Esophagus squamous epithelium (tissue), 5 donors: ENCODE measurements at regions not wholly inside any gene's neighbourhood (a gene's known extent, or its start where the extent isn't known, plus 50 kb on each side); places are given as distances from the start of the nearest gene placed in this dataset.
A peak's percentile ranks its signal among the peaks of the same experiment; 100 is the strongest.

ENCODE experiments used
- DNase-seq: peaks from one replicate; lab custom pipeline; 2025; lab: John Stamatoyannopoulos, UW
- H3K27ac ChIP-seq, 4 donors: fragments of 200-600 bp; sonication (generic); one replicate each; pipeline ENCODE4 v1.5.1; 2016 to 2019; ENCODE audit warnings: mild to moderate bottlenecking in 1 of 4
- H3K27me3 ChIP-seq, 4 donors: fragments of 200-600 bp; sonication (generic); 1 replicate in 3 of 4; 2 replicates in 1 of 4; pipeline versions ENCODE4 v1.5.1 to v1.6.0; 2017 to 2021; ENCODE audit warnings: antibody characterized with exemption in 1 of 4
- H3K36me3 ChIP-seq, 3 donors: fragments of 200-600 bp; sonication (generic); one replicate each; pipeline ENCODE4 v1.5.1; 2016 to 2019
- H3K4me1 ChIP-seq, 3 donors: fragments of 200-600 bp; sonication (generic); one replicate each; pipeline ENCODE4 v1.5.1; 2017 to 2019
- H3K4me3 ChIP-seq, 4 donors: fragments of 200-600 bp; sonication (generic); 1 replicate in 3 of 4; 2 replicates in 1 of 4; pipeline ENCODE4 v1.5.1; 2016 to 2019; ENCODE audit warnings: mild to moderate bottlenecking in 2 of 4, moderate library complexity in 1 of 4
- H3K9me3 ChIP-seq, 3 donors: fragments of 200-600 bp; sonication (generic); one replicate each; pipeline ENCODE4 v1.5.1; 2016 to 2019
- POLR2A ChIP-seq, 4 donors: fragments of 450-650 bp; IDR thresholded peaks; one replicate each; pipeline ENCODE4 v1.6.1; 2017; ENCODE audit warnings: antibody characterized with exemption in 4 of 4, mild to moderate bottlenecking in 4 of 4, moderate library complexity in 3 of 4
- WGBS, 2 donors: methylation state at CpG; one replicate each; pipeline ENCODE4 v1.1.5; 2018; 5-methylcytosine and 5-hydroxymethylcytosine counted together
- intact Hi-C: fragments of 100-400 bp; cut with DNase I; formaldehyde crosslinking; loops from one replicate; pipeline ENCODE4 v1.15.0; 2022
- TF ChIP-seq, protein P1 (sequence below), 6 experiments: fragments of 450-650 bp in 4 of 6; fragments of 200-600 bp in 2 of 6; sonication (generic) in 2 of 6; IDR thresholded peaks; one replicate each; pipeline ENCODE4 v1.5.1; 2016 to 2019; ENCODE audit warnings: antibody characterized with exemption in 6 of 6, mild to moderate bottlenecking in 4 of 6, moderate library complexity in 4 of 6
- donor health status: DM: yes; HTN: yes; CAD: no.

DNA sequence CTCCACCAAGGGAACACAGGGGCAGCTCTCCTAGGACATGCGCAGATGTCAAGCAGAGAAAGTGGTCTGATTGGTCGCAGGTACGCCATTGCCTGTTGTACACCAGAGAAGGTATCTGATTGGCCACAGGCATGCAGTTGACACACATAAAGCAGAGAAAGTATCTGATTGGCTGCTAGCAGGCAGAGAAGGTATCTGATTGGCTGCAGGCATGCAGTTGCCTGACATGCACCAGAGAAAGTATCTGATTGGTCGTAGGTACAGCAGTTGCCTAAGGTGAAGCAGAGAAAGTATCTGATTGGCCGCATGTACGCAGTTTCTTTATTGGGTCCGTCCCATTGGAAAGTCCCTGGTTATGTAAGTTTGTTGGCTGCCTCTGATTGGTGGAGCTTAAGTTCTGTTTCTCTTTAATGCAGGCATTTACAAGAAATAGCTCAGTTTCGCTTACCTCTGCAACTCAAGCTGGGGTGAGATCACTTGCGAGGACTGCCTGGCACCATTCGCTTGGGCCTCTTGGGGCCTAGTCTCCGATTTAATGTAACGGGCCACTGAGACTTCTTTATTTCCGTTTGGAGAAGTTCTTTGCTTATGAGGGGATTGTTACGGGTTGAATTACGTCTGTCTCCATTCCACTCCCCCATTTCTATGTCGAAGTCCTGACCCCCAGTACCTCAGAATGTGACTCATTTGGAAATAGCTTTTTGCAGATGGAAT is 74.2 kb downstream of the SIK1 start:
- Histone ChIP-seq H3K9me3 (no peaks in the 10 kb centered on the region), H3K4me1 (peaks cover 0 to 26% (median 5%) of the 10 kb centered on the region in 3 donors), H3K27me3 (no peaks in the 10 kb centered on the region), H3K4me3 (no peak overlapping the region), H3K36me3 (no peaks in the 10 kb centered on the region), H3K27ac (peak overlapping the region in 1 of 4 donors; percentile 27)
- intact Hi-C loops: no loop called here
- WGBS, 2 donors: 78 to 85% methylated on average over 15 to 16 of the region's 16 CpGs
- TF ChIP-seq, protein P1, sequence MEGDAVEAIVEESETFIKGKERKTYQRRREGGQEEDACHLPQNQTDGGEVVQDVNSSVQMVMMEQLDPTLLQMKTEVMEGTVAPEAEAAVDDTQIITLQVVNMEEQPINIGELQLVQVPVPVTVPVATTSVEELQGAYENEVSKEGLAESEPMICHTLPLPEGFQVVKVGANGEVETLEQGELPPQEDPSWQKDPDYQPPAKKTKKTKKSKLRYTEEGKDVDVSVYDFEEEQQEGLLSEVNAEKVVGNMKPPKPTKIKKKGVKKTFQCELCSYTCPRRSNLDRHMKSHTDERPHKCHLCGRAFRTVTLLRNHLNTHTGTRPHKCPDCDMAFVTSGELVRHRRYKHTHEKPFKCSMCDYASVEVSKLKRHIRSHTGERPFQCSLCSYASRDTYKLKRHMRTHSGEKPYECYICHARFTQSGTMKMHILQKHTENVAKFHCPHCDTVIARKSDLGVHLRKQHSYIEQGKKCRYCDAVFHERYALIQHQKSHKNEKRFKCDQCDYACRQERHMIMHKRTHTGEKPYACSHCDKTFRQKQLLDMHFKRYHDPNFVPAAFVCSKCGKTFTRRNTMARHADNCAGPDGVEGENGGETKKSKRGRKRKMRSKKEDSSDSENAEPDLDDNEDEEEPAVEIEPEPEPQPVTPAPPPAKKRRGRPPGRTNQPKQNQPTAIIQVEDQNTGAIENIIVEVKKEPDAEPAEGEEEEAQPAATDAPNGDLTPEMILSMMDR (IDR thresholded peaks at IDR 0.05): no peak
- peak in 1 of 4 donors; percentile 42 for TF ChIP-seq POLR2A (IDR thresholded peaks at IDR 0.05)
- no peak for DNase-seq

DNA sequence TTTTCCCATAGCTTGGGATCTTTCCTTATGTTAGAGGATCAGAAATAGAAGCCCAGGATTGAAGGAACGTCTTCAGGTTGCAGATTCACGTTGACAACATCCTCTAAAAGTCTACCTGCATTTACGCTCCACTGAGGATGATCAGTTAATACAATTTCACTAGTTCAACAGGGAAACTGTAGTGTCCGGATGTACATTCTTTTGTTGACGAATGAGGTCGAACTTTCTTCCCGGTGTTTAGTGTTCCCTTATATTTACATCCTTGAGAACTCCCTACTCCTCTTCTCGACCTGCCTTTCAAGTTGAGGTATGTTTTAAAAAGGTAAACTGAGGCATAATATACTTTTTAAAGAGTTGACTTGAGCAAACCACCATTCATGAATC is 74.8 kb downstream of the SIK1 start:
- DNase-seq: no peak
- Histone ChIP-seq H3K27ac (no peak overlapping the region), H3K27me3 (no peaks in the 10 kb centered on the region), H3K4me3 (no peak overlapping the region), H3K9me3 (no peaks in the 10 kb centered on the region), H3K4me1 (peaks cover 0 to 26% (median 5%) of the 10 kb centered on the region in 3 donors), H3K36me3 (no peaks in the 10 kb centered on the region)
- TF ChIP-seq POLR2A (IDR thresholded peaks at IDR 0.05): no peak
- TF ChIP-seq, protein P1 (IDR thresholded peaks at IDR 0.05): no peak
- WGBS, 2 donors: 85 to 90% methylated on average over 8 of the region's 8 CpGs
- intact Hi-C loops: no loop called here

DNA sequence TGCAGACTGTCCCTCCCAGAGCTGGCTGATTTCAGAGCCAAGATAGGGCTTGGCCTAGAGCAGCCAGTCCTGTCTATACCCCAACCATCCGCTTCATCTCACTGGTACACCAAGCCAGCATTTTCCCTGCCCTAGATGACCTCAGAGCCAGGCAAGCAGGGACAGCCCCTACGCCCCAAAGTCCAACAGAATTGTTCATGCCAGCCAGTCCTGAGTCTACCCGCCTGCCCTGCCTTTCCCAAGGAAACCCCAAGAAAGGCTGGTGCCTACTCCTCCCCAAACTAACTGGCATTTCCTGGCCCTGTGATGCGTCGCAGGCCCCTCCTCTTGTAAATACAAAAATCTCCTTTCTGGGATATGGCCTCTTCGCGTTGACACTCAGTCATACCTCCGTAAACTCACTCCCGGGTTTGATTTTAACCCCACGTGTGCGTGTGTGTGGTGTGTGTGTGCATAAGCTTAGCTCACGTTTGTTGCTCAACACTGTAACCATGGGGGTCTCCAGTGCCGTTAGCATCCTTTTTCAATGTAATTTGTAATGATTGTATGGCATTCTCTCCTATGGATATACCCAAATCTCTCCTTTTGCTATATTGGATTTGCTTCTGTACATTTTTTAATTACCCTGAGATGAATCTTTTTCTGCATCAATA is 75.3 kb downstream of the SIK1 start:
- Histone ChIP-seq H3K27me3 (no peaks in the 10 kb centered on the region), H3K4me3 (no peak overlapping the region), H3K9me3 (no peaks in the 10 kb centered on the region), H3K27ac (no peak overlapping the region), H3K36me3 (no peaks in the 10 kb centered on the region), H3K4me1 (peaks cover 0 to 26% (median 5%) of the 10 kb centered on the region in 3 donors)
- DNase-seq: no peak
- WGBS, 2 donors: 72 to 81% methylated on average over 13 of the region's 13 CpGs
- TF ChIP-seq POLR2A (IDR thresholded peaks at IDR 0.05): no peak
- TF ChIP-seq, protein P1 (IDR thresholded peaks at IDR 0.05): no peak
- intact Hi-C loops: no loop called here

DNA sequence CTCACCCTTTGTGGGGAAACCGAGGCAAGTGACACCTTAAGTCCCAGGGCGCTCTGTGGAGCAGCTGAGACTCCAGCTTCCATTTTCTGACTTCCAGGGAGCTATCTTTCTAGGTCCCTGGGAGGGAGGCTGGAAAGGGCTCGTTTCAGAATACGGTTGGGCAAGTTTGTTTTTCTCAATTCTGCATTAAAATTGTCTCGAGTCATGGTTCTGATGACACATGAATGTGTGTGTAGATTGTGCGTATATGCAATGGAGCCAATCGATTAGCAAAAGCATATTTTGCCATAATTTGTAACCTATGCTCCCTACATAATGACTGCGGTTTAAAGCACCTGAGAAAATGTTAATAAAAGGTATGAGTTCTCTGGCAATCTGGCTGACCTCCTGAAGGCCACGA is 77.3 kb downstream of the SIK1 start:
- WGBS, 2 donors: 57 to 79% methylated on average over 8 to 9 of the region's 9 CpGs
- intact Hi-C loops: no loop called here
- Histone ChIP-seq H3K27me3 (no peaks in the 10 kb centered on the region), H3K9me3 (no peaks in the 10 kb centered on the region), H3K4me3 (no peak overlapping the region), H3K27ac (no peak overlapping the region), H3K4me1 (peaks cover 3 to 34% (median 7%) of the 10 kb centered on the region in 3 donors), H3K36me3 (no peaks in the 10 kb centered on the region)
- TF ChIP-seq, protein P1 (IDR thresholded peaks at IDR 0.05): no peak
- TF ChIP-seq POLR2A (IDR thresholded peaks at IDR 0.05): no peak
- no peak for DNase-seq

DNA sequence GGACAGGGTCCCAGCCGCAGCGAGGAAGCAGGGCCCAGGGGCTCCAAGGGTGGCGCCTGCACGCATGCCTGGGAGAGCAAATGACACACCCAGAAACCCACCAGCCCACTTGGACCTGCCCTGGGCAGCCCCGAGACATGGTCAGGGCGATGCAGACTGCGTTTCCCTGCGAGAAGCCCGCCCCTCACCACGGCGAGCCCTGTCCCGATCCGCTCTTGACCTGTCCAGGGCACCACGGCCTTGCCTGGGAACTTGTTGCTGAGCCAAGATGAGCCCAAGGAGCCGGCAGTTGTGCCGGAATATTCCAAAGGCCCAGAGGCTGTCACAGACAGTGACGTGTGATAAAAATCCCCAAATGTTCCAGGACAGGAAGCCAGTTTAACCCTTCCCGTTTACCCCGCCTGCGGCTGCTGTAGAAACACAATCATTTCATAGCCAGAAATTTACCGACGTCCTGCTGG is 78.1 kb downstream of the SIK1 start:
- Histone ChIP-seq H3K27me3 (no peaks in the 10 kb centered on the region), H3K9me3 (no peaks in the 10 kb centered on the region), H3K4me3 (no peak overlapping the region), H3K27ac (peak overlapping the region in 2 of 4 donors; percentile 25 to 35), H3K4me1 (peaks cover 5 to 36% (median 13%) of the 10 kb centered on the region in 3 donors), H3K36me3 (no peaks in the 10 kb centered on the region)
- intact Hi-C loops: no loop called here
- WGBS, 2 donors: 20 to 42% methylated on average over 1 to 6 of the region's 22 CpGs
- no peak for DNase-seq
- TF ChIP-seq, protein P1 (IDR thresholded peaks at IDR 0.05): no peak
- no peak for TF ChIP-seq POLR2A (IDR thresholded peaks at IDR 0.05)
